HG02943 (cell line): ENCODE measurements at regions not wholly inside any gene's neighbourhood (a gene's known extent, or its start where the extent isn't known, plus 50 kb on each side); places are given as distances from the start of the nearest gene placed in this dataset.
"Not testable (repeated sequence)": the region's sequence is repeated elsewhere in the genome, so short reads cannot be mapped to it uniquely, and the experiment has no call there.

ENCODE experiments used
- ATAC-seq: cut with Tn5 transposase; IDR thresholded peaks from one replicate; pipeline ENCODE4 v1.9.1; 2021; ENCODE audit warnings: mild to moderate bottlenecking, low read depth, moderate library complexity; ENCODE audit not compliant: unreplicated experiment

DNA sequence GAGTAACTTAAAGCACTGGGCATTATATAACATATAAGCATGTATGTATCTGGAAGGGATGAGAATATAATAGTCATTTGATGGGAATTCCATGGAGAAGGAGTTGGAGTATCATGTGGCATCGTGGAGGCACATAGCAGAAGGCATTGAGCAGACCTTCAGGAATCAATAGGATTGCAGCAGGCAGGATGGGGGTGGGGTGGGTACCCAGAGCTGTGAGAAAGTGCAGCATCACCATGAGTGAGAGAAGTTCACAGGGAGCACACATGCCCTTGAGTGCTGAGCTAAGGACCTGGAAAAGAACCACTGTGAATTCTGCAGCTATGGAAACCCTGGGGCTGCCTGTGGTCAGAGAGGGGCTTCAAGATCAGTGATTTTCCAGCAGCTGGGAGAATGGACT lies 57.3 kb downstream of the MED10 start:
- ATAC-seq: no peak

DNA sequence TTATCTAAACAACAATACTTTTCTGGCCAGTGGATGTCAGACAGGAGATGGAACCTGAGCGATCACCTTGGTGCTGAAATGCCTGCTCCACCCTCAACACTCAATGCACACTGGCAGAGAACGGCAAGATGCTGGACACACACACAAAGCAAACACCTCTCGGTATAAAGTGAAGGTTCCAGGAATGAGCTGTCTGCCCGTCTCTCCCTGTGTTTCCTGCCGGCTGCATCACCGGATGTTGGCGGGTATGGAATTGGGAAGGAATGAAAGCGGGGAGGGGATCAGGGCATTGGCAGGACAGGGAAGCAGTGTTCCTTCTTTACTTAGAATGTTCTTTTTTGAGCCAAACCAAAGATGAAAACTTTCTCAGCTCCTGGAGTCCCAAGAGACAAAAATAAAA lies 59.2 kb downstream of the MED10 start:
- no peak for ATAC-seq

DNA sequence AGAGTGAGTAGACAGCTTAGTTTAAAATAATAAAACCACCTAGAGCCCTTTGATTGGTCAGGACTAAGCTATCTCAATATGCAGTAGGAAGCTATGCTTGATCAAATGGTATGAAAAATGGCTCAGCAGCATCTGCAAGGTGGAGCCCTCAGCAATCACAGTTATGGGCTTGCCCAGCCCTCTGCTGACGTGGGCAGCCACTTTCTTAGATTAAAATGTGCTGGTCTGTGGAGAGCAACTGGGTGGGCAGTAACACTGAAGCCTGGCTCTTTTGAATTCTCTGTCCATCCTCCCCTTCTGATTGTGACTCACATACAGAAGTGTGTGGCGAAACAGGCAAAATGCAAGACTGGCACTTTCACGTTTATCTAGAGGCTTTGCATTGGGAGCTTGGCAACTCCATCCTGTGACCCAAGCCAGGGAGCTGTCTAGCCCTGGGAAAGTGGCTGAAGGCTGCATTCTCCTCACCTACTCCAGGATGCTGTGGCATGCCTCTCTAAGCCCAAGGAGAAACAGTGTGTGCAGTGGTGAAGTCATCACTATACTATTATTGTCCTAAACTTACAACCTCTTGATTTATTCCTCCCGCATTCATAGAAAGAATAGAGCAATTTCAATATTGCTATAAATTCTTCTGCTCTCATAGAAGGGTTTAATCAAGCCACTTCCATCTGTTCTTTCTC lies 61.1 kb downstream of the MED10 start:
- no peak for ATAC-seq

DNA sequence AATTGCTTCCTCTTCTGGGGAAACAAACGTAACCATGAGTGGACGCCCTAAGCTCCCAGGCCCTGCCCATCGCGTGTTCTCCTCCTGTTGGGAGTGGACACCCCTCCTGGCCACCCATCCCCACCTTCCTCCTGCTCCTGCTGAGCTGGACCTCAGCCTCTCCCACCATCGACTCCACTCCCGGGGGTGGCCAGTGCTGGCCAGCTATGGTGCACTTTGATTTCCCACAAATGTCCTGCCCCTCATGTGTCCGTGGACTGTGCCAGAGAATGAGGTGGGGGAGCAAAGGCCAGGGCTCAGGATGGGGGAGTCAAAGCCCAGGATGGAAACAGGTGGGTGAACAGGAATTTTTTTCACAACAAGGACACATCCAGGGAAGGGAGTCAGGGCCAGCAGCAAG lies 62.8 kb downstream of the MED10 start:
- ATAC-seq: no peak

DNA sequence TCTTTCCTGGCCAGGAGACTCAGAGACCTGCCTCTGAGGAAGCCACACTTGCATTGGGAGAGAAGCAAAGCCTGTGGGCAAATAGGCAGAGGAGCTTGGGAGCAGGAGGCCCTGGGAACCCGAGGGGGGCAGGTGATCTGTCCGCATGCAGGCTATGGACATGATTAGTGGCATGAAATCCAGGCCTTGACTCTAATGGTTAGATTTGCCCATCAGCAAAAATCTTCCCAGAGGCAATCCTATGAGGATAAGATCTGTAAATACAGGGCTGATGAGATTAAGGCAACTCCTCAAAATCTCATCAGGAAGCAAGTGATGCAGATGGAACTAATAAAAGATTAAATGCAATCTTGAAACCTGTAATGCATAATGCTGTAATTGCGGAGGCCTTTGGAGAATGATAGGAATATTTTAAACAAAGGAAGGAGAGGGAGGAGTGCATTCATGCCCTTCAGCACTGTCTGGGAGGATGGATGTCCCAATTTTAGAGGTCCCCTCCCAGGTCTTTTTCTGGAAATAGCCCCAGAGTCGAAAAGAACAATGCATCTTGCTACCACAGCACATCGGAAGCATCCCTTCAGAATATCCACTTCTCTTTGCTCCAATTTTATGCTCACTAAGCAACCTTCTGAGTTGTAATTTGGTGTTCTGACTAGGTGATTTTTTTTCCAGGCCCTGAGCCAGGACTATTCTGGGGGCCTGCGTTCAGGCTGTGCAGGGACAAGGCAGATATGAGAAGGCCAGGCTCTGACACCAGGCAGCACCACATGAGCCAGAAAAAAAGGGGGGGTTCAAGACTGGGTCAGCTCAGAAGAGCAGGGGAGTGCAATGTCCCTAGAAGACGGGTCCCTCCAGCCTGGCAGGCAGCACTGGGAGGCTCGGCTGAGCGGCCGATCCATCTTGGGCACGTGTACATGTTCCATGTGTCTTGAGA lies 66.5 kb downstream of the MED10 start:
- no peak for ATAC-seq

DNA sequence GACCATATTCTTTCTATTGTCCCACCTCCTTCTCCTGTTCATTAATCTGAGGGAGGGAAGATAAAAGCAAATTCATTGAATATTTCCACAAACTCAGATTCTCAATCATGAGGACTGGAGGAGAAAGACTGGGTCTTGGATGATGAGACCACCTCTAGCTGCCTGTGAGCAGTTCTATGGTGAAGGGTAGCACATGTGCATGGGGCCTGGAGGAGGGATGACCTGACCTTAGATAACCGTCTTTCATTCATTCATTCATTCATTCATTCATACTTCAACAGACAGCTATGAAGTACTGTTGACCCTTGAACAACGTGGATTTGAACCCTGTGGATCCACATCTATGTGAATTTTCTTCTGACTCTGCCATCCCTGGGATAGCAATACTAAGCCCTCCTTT lies 68.4 kb downstream of the MED10 start:
- ATAC-seq: no peak

DNA sequence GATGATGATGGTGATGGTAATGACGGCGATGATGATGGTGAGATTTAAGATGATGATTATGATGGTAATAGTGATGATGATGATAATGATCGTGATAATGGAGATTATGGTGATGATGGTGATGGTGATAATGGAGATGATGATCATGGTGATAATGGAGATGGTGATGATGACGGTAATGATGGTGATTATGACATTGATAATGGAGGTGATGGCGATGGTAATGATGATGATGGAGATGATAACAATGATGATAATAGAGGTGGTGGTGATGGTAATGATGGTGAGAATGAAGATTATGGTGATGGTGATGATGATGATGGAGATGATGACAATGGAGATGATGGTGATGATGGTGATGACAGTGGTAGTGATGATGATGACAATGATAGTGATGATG lies 69.7 kb downstream of the MED10 start:
- ATAC-seq: no peak

DNA sequence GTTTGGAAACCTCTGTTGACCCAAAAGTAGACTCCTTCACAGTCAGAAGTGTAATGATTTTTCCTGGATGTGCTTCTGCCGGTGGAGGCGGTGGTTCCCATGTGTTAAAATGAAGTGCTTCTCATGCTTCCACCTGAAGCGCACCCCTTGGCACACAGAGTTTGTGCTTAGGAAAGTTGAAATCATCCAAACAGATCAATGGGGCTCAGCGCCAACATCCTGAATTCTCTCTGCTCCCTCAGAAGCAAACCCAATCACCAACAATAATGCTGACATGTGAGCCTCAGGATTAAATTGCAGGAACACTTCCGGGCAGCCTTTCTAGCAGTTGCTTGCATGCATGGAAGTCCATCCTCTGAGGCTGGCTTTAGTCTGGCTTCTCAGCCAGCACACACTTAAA lies 71.0 kb downstream of the MED10 start:
- ATAC-seq: no peak

DNA sequence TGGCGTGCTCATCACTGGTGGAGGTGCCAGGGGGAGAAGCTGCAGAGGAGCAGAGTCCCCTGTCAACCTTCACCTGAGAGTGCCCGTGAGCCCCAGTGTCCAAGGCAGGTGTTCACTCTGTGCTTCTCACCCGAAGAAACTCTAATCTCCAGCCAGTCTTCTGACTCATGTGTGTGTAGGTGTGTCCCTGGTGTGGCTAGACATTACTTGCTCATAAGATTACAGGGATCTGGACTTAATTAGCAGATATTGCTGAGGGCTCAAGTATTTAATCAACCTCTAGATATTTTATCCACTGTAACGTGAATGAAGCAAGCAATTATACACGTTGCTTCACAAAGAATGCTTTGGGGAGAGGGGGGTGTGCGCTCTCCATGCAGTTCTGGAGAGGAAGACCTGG lies 72.5 kb downstream of the MED10 start:
- no peak for ATAC-seq

DNA sequence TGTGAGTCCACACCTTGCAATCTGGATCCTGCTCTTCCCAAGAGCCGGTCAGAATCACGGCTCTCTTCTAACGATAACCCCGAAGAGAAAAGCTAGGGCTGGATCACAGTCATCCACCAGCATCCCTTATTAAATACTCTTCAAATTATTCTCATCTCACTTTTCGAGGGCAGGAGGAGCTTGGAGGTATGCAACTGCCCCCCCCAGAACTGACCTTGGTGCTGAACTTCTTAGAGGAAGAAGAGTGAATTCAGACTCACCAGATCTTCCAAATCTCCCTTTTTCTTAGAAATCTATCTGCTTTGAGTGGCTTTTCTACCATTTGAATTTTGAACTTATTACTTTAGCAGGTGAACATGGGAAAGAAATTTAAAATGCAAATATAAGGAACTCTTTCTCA lies 75.7 kb downstream of the MED10 start:
- ATAC-seq: no peak

DNA sequence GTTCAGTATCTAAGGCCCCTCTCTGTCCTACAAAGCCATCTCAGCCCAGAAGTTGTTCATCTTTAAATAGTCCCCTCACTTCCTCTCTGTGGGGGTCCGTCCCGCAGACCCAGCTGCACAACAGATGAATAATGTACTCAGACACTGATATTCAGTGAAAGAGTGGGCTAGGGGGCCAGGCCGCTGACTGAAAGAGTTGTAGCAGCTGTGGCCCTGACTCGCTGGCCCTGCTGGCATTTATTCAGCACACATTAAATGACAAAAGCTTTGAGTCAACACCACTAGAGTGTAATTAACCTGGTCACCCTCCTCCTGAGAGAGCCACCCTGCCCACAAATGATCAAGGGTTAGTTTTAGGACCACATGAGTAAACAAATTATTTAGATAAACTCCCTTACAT lies 76.3 kb downstream of the MED10 start:
- ATAC-seq: no peak

DNA sequence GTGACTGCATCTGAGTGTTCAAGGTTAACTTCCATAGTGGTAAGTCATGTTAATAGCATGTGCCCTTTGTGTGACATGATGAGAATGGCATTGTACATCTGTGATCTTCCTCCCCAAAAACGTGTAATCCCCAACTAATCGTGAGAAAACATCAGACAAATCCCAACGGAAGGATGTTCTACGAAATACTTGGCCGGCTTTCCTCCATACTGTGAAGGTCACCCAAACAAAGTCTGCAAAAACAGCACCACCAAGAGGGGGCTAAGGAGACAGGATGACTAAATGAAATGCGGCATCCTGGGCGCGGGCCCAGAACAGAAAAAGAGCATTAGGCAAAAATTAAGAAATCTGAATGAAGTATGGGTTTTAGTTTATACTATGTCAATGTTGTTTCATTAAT lies 81.8 kb downstream of the MED10 start:
- ATAC-seq: no peak

DNA sequence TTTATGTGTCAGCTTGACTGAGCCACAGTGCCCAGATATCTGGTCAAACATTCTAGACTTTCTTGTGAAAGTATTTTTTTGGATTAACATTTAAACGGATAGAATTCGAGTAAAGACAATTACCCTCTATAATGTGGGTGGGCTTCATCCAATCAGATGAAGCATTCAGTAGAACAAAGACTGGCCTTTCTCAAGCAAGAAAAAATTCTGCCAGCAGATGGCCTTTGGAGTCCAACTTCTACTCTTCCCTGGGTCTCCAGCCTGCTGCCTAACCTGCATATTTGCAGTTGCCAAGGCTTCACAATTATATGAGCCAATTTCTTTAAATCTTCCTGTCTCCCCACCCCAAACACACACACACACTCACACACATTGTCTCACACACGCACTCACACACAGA lies 86.4 kb downstream of the MED10 start:
- no peak for ATAC-seq

DNA sequence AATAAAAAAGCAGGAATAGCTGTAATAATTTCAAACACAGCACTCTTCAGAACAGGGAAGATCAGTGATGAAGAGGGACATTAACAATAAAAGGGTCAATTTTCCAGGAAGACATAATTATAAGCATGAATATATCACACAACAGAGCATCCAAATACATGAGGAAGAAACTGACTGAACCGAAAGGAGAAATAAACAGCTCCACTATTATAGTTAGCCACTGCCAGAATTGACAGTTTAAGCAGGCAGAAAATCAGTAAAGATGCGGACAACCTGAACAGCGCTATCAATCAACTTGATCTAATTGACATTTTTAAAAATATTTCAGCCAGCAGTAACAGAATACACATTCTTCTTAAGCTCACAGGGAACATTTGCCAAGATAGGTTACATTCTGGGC lies 89.1 kb downstream of the MED10 start:
- no peak for ATAC-seq

DNA sequence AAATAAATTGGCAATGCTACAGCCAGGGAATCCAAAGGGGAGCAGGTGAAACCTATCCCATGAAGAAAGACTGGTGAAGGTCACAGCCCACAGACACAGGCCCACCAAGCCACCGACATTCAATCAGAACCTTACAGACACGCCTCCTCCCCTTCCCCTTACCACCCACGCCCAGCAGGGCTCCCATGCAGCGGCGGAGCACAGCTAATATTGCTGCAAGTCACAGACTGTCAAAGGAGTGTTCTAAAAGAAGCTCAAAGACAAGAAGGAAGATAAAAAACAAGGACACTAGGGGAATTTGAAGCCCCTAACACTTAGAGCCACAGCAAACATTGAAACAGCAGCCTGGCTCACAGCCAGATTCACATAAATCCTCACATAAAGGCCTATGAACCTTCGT lies 91.2 kb downstream of the MED10 start:
- no peak for ATAC-seq

DNA sequence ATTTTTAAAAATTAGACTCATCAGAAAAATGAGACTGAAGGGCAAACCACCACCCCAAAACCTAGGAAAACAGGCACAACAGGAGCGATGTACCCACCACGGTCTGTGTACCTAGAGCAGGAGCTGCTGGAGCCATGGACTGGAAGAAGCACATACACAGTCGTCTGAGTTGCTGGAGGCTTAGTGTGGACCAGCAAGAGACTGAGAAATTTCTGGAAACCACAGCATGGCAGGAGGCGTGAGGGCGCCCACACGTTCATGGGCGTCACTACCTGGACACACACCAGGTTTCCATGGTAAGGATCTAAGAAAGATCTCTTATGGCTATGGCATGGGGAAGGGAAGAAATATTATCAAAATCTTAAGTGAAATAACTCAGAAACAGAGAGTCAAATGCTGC lies 91.9 kb downstream of the MED10 start:
- ATAC-seq: no peak

DNA sequence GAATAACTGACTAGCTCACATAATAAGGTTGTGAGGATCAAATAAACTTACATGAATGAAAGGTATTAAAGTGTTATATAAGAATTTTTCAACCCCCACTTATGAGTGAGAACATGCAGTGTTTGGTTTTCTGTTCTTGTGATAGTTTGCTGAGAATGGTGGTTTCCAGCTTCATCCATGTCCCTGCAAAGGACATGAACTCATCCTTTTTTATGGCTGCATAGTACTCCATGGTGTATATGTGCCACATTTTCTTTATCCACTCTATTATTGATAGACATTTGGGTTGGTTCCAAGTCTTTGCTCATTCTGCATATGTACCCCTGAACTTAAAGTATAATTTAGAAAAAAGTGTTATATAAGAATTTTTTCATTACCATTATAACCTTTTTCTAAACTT lies 93.9 kb downstream of the MED10 start:
- not testable (repeated sequence) for ATAC-seq

DNA sequence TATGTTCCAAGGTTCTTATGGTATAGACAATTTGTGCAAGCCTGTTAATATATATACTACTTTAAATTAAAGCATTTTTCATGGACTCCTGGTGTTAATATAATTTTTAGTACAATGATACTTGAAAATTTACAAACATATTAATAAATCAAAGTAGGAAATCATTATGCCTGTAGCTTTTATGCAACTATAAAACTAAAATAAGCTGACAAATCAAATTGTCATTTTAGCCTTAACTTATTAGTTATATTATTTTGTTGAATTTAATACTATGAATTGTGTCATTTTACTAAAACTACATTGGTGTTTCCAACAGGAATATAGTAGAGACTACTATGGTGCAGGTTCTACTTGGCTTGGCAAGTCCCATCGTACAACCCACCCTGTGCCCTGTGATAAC lies 96.0 kb downstream of the MED10 start:
- no peak for ATAC-seq

DNA sequence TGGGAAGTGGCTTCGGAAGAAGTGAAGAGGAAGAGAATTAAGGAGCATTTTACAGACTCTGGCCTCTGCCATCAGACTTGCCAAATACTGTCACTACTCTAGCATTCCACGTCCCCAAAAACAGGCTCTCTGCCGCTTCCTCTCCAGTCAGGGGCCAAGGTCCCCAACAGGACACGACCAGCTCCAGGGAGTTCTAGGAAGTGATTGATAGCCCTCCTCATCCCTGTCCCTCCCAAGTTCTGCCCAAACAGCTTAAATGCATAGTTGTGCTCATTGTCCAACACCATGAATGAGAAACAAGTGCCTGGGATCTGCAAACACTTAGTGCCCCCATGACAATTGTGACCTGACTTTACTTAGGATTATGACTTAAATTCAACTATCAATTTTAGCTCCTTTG lies 96.5 kb downstream of the MED10 start:
- no peak for ATAC-seq

DNA sequence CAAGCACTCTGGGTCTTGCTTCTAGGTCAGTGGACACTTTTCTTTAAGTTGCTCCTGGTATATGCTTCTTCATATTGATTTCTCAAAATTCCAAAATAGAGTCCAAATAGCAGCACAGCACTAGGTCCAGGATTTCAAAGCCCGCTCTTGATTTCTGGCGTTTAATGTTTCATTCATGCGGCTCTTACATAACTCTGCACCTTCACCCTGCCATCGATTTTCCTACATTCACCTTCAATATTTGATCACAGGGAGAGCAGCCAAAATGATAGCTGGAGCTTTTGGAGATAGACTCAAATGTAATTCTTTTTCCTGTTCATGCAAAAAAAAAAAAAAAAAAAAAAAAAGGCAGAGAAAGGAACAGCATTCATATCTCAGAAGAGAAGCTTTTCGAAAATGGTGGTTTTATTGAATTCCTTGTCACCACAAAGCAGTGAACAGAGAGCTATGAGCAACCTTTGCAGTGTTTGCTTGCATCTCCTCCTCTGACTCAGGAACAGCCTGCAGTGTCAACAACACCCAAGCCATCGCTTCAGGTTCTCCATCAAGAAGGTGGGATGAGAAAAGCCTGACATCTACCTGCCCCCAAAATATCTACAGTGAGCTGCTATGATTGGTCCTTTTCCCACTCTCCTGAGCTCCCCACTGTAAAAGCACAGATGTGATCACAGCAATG lies 97.8 kb downstream of the MED10 start:
- ATAC-seq: no peak

DNA sequence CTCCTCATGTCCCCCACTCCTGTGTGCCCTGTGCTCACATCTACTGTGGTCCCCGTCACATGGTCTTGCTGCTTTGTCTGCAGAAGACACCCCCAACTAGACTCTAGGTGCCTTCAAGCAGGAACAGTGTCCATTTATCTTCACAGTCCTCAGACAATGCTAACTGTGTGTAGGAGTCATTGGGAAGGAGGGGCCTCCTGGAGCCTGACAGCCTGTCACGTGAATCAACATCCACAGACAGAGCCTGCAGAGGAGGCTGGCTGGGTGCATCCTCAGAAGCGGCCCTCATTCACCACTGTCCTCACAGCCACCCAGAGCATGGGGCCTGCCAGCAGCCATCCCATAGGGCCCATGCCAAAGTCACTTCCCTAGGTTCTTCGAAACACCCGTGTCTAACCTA lies 98.7 kb downstream of the MED10 start:
- ATAC-seq: no peak
